Middle frontal gyrus (tissue), 1 donor: ENCODE measurements at regions not wholly inside any gene's neighbourhood (a gene's known extent, or its start where the extent isn't known, plus 50 kb on each side); places are given as distances from the start of the nearest gene placed in this dataset.
"Not testable (repeated sequence)": the region's sequence is repeated elsewhere in the genome, so short reads cannot be mapped to it uniquely, and the experiment has no call there.

Source experiments
- DNase-seq: peaks from one replicate; pipeline ENCODE4 v3.0.0-alpha.2; 2015; ENCODE audit warnings: low spot score; ENCODE audit errors: extremely low spot score

GRCh38 chr16:60405286-60405685 is 1631.0 kb downstream of the CDH8 start:
- DNase-seq, result no peak

- no peak for DNase-seq
Measured at GRCh38 chr16:60404401-60404800, 1631.8 kb downstream of the CDH8 start.

GRCh38 chr16:60402941-60403340 is 1633.3 kb downstream of the CDH8 start:
- not testable (repeated sequence) for DNase-seq

- DNase-seq, result no peak
Measured at GRCh38 chr16:60392380-60392779, 1643.9 kb downstream of the CDH8 start.

GRCh38 chr16:60371591-60371990 is 1637.5 kb upstream of the GOT2 start:
- no peak for DNase-seq

- no peak for DNase-seq
Measured at GRCh38 chr16:60367739-60368138, 1633.6 kb upstream of the GOT2 start.

GRCh38 chr16:60363566-60363965 is 1629.5 kb upstream of the GOT2 start:
- DNase-seq, result no peak

GRCh38 chr16:60359866-60360265 is 1625.8 kb upstream of the GOT2 start:
- not testable (repeated sequence) for DNase-seq

GRCh38 chr16:60359412-60359811 is 1625.3 kb upstream of the GOT2 start:
- not testable (repeated sequence) for DNase-seq

GRCh38 chr16:60357876-60358522 is 1623.9 kb upstream of the GOT2 start:
- DNase-seq, result not testable (repeated sequence)

GRCh38 chr16:60346256-60346655 is 1612.1 kb upstream of the GOT2 start:
- no peak for DNase-seq

- no peak for DNase-seq
Measured at GRCh38 chr16:60337671-60338070, 1603.6 kb upstream of the GOT2 start.

GRCh38 chr16:60331168-60331567 is 1597.1 kb upstream of the GOT2 start:
- DNase-seq, result no peak

GRCh38 chr16:60329108-60329507 is 1595.0 kb upstream of the GOT2 start:
- no peak for DNase-seq

GRCh38 chr16:60328152-60328551 is 1594.0 kb upstream of the GOT2 start:
- no peak for DNase-seq

- no peak for DNase-seq
Measured at GRCh38 chr16:60318486-60318885, 1584.4 kb upstream of the GOT2 start.

- no peak for DNase-seq
Measured at GRCh38 chr16:60310846-60311445, 1576.8 kb upstream of the GOT2 start.

GRCh38 chr16:60304720-60305119 is 1570.6 kb upstream of the GOT2 start:
- no peak for DNase-seq

GRCh38 chr16:60304066-60304465 is 1570.0 kb upstream of the GOT2 start:
- no peak for DNase-seq

GRCh38 chr16:60302676-60303075 is 1568.6 kb upstream of the GOT2 start:
- DNase-seq, result no peak

- DNase-seq, result no peak
Measured at GRCh38 chr16:60302261-60302660, 1568.1 kb upstream of the GOT2 start.

GRCh38 chr16:60299241-60299776 is 1565.2 kb upstream of the GOT2 start:
- DNase-seq, result no peak

- no peak for DNase-seq
Measured at GRCh38 chr16:60295451-60295850, 1561.3 kb upstream of the GOT2 start.
